BE2C (cell line): ENCODE measurements at regions not wholly inside any gene's neighbourhood (a gene's known extent, or its start where the extent isn't known, plus 50 kb on each side); places are given as distances from the start of the nearest gene placed in this dataset.
A peak's percentile ranks its signal among the peaks of the same experiment; 100 is the strongest.

Experiments used
- DNase-seq: peaks from one replicate; pipeline ENCODE4 v3.0.0-alpha.2; 2020
- H3K27me3 ChIP-seq: fragments of 250-450 bp; sonication (Bioruptor Pico); 2 replicates; pipeline ENCODE4 v1.5.1; 2020; ENCODE audit warnings: mild to moderate bottlenecking
- H3K36me3 ChIP-seq: fragments of 250-450 bp; sonication (Bioruptor Pico); 2 replicates; pipeline ENCODE4 v1.5.1; 2020; ENCODE audit warnings: mild to moderate bottlenecking
- H3K4me1 ChIP-seq: fragments of 250-450 bp; sonication (Bioruptor Pico); 2 replicates; pipeline ENCODE4 v1.5.1; 2020
- H3K4me3 ChIP-seq: 2 replicates; pipeline ENCODE4 v1.5.1; 2011; ENCODE audit warnings: low read depth, low read length
- H3K9me3 ChIP-seq: fragments of 250-450 bp; sonication (Bioruptor Pico); 2 replicates; pipeline ENCODE4 v1.5.1; 2020
- CTCF ChIP-seq: IDR thresholded peaks from 2 replicates; pipeline ENCODE4 v1.5.1; 2012; ENCODE audit warnings: mild to moderate bottlenecking, low read depth, low read length

- Histone ChIP-seq H3K27me3 (no peaks in the 10 kb centered on the region), H3K4me1 (peaks cover 22% of the 10 kb centered on the region), H3K36me3 (no peaks in the 10 kb centered on the region), H3K4me3 (no peak overlapping the region), H3K9me3 (no peaks in the 10 kb centered on the region)
- DNase-seq: no peak
- no peak for TF ChIP-seq CTCF
Measured at GRCh38 chr4:160296476-160296875, 1193.6 kb downstream of the RAPGEF2 start.

DNA sequence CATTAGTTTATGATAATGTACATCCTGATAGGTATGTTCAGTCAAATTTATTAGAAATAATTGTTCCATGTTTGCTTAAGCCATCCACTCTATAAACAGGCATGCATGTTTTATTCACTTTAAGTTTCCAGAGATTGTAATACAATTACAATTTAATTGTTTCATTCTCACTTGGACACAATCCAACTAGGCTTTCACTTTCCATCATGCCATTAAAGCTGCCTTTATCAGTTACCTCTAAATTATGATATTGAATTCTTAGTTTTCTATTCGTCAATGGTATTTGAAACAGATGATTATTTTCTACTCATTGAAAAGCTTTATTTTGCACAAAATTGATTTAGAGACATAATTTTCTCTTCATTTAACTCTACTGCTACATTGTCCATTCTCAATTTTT lies 1196.3 kb downstream of the RAPGEF2 start:
- Histone ChIP-seq H3K4me1 (peaks cover 22% of the 10 kb centered on the region), H3K9me3 (no peaks in the 10 kb centered on the region), H3K36me3 (no peaks in the 10 kb centered on the region), H3K4me3 (peak overlapping the region; percentile 11), H3K27me3 (no peaks in the 10 kb centered on the region)
- TF ChIP-seq CTCF: no peak
- no peak for DNase-seq

GRCh38 chr4:160299608-160300007 lies 1196.7 kb downstream of the RAPGEF2 start:
- no peaks in the 10 kb centered on the region for H3K36me3 ChIP-seq
- peaks cover 22% of the 10 kb centered on the region for H3K4me1 ChIP-seq
- H3K9me3 ChIP-seq: no peaks in the 10 kb centered on the region
- H3K27me3 ChIP-seq: no peaks in the 10 kb centered on the region
- H3K4me3 ChIP-seq: peak overlapping the region; percentile 28
- peak; percentile 45 for DNase-seq
- TF ChIP-seq CTCF: no peak

GRCh38 chr4:160316036-160316435 lies 1213.2 kb downstream of the RAPGEF2 start:
- no peak overlapping the region for H3K4me3 ChIP-seq
- H3K36me3 ChIP-seq: no peaks in the 10 kb centered on the region
- peaks cover 6% of the 10 kb centered on the region for H3K4me1 ChIP-seq
- H3K9me3 ChIP-seq: no peaks in the 10 kb centered on the region
- no peak for TF ChIP-seq CTCF
- DNase-seq: no peak
- no peaks in the 10 kb centered on the region for H3K27me3 ChIP-seq

GRCh38 chr4:160318567-160319220 lies 1215.8 kb downstream of the RAPGEF2 start:
- TF ChIP-seq CTCF: no peak
- H3K27me3 ChIP-seq: no peaks in the 10 kb centered on the region
- H3K4me1 ChIP-seq: peaks cover 6% of the 10 kb centered on the region
- no peak overlapping the region for H3K4me3 ChIP-seq
- no peak for DNase-seq
- H3K36me3 ChIP-seq: no peaks in the 10 kb centered on the region; the same call in 1 of the 2 replicates
- no peaks in the 10 kb centered on the region for H3K9me3 ChIP-seq

GRCh38 chr4:160319221-160319867 lies 1216.5 kb downstream of the RAPGEF2 start:
- H3K4me3 ChIP-seq: no peak overlapping the region
- peaks cover 6% of the 10 kb centered on the region for H3K4me1 ChIP-seq
- DNase-seq: peak; percentile 28
- H3K27me3 ChIP-seq: no peaks in the 10 kb centered on the region
- H3K36me3 ChIP-seq: no peaks in the 10 kb centered on the region; the same call in 1 of the 2 replicates
- H3K9me3 ChIP-seq: no peaks in the 10 kb centered on the region
- TF ChIP-seq CTCF: no peak
